ENCODE measurements at regions not wholly inside any gene's neighbourhood (a gene's known extent, or its start where the extent isn't known, plus 50 kb on each side); places are given as distances from the start of the nearest gene placed in this dataset.

GRCh38 chr1:209503196-209503595 lies 80.3 kb upstream of the CAMK1G start:
- TF ChIP-seq, protein P1, sequence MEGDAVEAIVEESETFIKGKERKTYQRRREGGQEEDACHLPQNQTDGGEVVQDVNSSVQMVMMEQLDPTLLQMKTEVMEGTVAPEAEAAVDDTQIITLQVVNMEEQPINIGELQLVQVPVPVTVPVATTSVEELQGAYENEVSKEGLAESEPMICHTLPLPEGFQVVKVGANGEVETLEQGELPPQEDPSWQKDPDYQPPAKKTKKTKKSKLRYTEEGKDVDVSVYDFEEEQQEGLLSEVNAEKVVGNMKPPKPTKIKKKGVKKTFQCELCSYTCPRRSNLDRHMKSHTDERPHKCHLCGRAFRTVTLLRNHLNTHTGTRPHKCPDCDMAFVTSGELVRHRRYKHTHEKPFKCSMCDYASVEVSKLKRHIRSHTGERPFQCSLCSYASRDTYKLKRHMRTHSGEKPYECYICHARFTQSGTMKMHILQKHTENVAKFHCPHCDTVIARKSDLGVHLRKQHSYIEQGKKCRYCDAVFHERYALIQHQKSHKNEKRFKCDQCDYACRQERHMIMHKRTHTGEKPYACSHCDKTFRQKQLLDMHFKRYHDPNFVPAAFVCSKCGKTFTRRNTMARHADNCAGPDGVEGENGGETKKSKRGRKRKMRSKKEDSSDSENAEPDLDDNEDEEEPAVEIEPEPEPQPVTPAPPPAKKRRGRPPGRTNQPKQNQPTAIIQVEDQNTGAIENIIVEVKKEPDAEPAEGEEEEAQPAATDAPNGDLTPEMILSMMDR (IDR thresholded peaks at IDR 0.05) = no peak
- TF ChIP-seq POLR2A (IDR thresholded peaks at IDR 0.05) = no peak
- TF ChIP-seq POLR2AphosphoS5 (IDR thresholded peaks at IDR 0.05) = no peak
